ENCODE measurements at regions not wholly inside any gene's neighbourhood (a gene's known extent, or its start where the extent isn't known, plus 50 kb on each side); places are given as distances from the start of the nearest gene placed in this dataset.

DNA sequence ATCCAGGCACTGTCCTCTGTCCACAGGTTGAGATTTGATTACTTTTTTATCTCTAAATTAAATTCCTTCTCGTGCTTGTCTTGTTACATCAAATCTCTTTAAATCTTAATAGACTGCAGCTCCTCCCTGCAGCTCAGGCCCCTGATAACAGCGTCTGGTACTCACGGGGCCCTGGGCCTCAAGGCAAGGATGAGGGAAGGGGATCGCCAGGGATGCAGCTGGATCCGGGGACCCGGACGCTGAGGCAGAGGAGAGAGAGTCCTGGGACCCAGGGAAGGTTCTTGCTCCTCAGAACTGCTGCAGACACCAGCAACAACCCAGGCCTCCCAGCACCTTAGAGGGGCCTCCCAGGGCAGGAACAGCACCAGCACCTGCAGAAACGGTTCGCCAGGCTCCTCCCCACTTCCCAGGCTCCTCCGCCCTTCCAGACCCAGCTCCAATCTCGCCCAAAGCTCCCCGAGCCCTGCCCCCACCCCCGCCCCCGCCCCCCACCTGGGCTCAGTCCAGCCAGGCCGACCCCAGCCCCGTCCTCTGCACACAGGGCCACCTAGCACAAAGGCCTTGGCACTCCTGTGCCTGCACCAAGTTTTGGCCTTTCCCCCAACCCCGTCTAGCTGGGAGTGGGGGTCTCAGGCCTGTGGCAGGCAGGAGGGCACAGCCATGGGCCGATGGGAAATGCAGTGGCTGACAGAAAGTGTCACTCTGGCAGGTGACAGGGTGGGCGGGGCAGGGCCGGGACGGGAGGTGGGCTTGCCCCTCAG lies 60.3 kb upstream of the GALNT9 start:
- Histone ChIP-seq H4K5ac (ENCODE audit: low read depth, low read length) (no peak overlapping the region), H4K20me1 (ENCODE audit: insufficient read depth, low read length) (no peaks in the 10 kb centered on the region; the same call in 1 of the 2 replicates), H3K79me1 (ENCODE audit: low read depth in 1 of 2, low read length in 2 of 2) (no peaks in the 10 kb centered on the region), H2BK20ac (ENCODE audit: low read depth, low read length) (no peak overlapping the region), H3K36me3 (ENCODE audit: control insufficient read depth, insufficient read depth, low read length) (no peaks in the 10 kb centered on the region), H2AK9ac (replicated peaks; ENCODE audit: low read depth, low read length, poor library complexity) (no peak overlapping the region), H3K4me1 (ENCODE audit: control insufficient read depth, insufficient read depth, low read length) (no peaks in the 10 kb centered on the region), H3K27me3 (ENCODE audit: control insufficient read depth, insufficient read depth, low read length) (peaks cover 39% of the 10 kb centered on the region), H2AK5ac (ENCODE audit: low read depth, low read length) (no peak overlapping the region), H3K9me1 (ENCODE audit: insufficient read depth, low read length) (no peaks in the 10 kb centered on the region), H4K91ac (ENCODE audit: insufficient read depth, low read depth, low read length) (no peak overlapping the region), H3K4me3 (ENCODE audit: insufficient read depth, low read depth, low read length) (no peak overlapping the region), H2BK5ac (ENCODE audit: low read depth, low read length, poor library complexity, severe bottlenecking) (no peak overlapping the region), H3K9me3 (ENCODE audit: control insufficient read depth, insufficient read depth, low read length) (peaks cover 9% of the 10 kb centered on the region; the same call in 1 of the 2 replicates), H3K27ac (ENCODE audit: insufficient read depth, low read length) (no peak overlapping the region), H2BK120ac (ENCODE audit: low read depth, low read length) (no peak overlapping the region), H3K18ac (ENCODE audit: low read depth, low read length) (no peak overlapping the region), H2AFZ (replicated peaks; ENCODE audit: low read length, poor library complexity) (no peak overlapping the region), H3K4ac (ENCODE audit: low read depth, low read length) (no peak overlapping the region), H3K14ac (replicated peaks; ENCODE audit: low read depth, low read length) (no peak overlapping the region), H4K8ac (ENCODE audit: low read depth in 2 of 2, low read length in 2 of 2) (no peak overlapping the region), H3K9ac (ENCODE audit: low read depth, low read length) (no peak overlapping the region), H3K56ac (ENCODE audit: extremely low read depth, insufficient read depth, low read length) (no peak overlapping the region), H2BK15ac (ENCODE audit: low read depth, low read length) (no peak overlapping the region), H3K23ac (ENCODE audit: low read depth, low read length) (no peak overlapping the region), H3K4me2 (ENCODE audit: low read depth, low read length) (no peak overlapping the region)
- no TSS peak for BruUV-seq (replicated peaks)
- ChIA-PET CTCF (no interaction called here), POLR2A (ENCODE audit: unreplicated experiment) (no interaction called here)
- DNase-seq: no peak
- WGBS, 2 experiments (ENCODE audit: extremely low coverage in 2 of 2, insufficient read length in 1 of 2): 34% methylated on average over 3 of the region's 21 CpGs; no CpG with 5 or more reads in 1 of the 2 experiments
- ATAC-seq (ENCODE audit: low read depth): no peak
- intact Hi-C loops (cut with micrococcal nuclease): no loop called here
- in situ Hi-C loops (cut with MboI; ENCODE audit: low sequenced_read_pairs): no loop called here
- TF ChIP-seq CEBPB (IDR thresholded peaks at IDR 0.05; ENCODE audit: low read depth, low read length): no peak
- dilution Hi-C loops (cut with HindIII; ENCODE audit: low sequenced_read_pairs, unreplicated experiment): no loop called here

Measured in IMR-90 (cell line).